ENCODE measurements at regions not wholly inside any gene's neighbourhood (a gene's known extent, or its start where the extent isn't known, plus 50 kb on each side); places are given as distances from the start of the nearest gene placed in this dataset.

- 64 to 68% methylated on average over 2 of the region's 2 CpGs for WGBS, 2 donors (ENCODE audit: low coverage in 1 of 2)
- no peak overlapping the region for H3K4me3 ChIP-seq
- TF ChIP-seq CTCF (IDR thresholded peaks at IDR 0.05): no peak
- TF ChIP-seq POLR2AphosphoS5 (IDR thresholded peaks at IDR 0.05): no peak
- no peak for TF ChIP-seq POLR2A (IDR thresholded peaks at IDR 0.05)
- no peak for TF ChIP-seq EP300 (IDR thresholded peaks at IDR 0.05)
- no peaks in the 10 kb centered on the region for H3K9me3 ChIP-seq
- H3K27me3 ChIP-seq: no peaks in the 10 kb centered on the region
- ATAC-seq: no peak
- H3K36me3 ChIP-seq: no peaks in the 10 kb centered on the region
- no peak overlapping the region for H3K27ac ChIP-seq
- H3K4me1 ChIP-seq: no peaks in the 10 kb centered on the region
Observed at GRCh38 chr1:87888446-87888845, 559.8 kb downstream of the LMO4 start.

GRCh38 chr1:87894062-87894461 is 565.4 kb downstream of the LMO4 start:
- no peak for ATAC-seq
- no peak overlapping the region for H3K4me3 ChIP-seq
- WGBS, 2 donors (ENCODE audit: low coverage in 1 of 2): 83 to 100% methylated on average over 1 of the region's 1 CpG
- no peak overlapping the region for H3K27ac ChIP-seq
- H3K4me1 ChIP-seq: peaks cover 0 to 7% (median 0%) of the 10 kb centered on the region in 3 donors
- TF ChIP-seq CTCF (IDR thresholded peaks at IDR 0.05): no peak
- no peak for TF ChIP-seq POLR2A (IDR thresholded peaks at IDR 0.05)
- no peak for TF ChIP-seq POLR2AphosphoS5 (IDR thresholded peaks at IDR 0.05)
- no peak for TF ChIP-seq EP300 (IDR thresholded peaks at IDR 0.05)
- no peaks in the 10 kb centered on the region for H3K36me3 ChIP-seq
- H3K9me3 ChIP-seq: no peaks in the 10 kb centered on the region
- no peaks in the 10 kb centered on the region for H3K27me3 ChIP-seq

- no peak for ATAC-seq
- no peak overlapping the region for H3K27ac ChIP-seq
- H3K4me1 ChIP-seq: peaks cover 0 to 10% (median 0%) of the 10 kb centered on the region in 3 donors
- no peaks in the 10 kb centered on the region for H3K27me3 ChIP-seq
- H3K9me3 ChIP-seq: no peaks in the 10 kb centered on the region
- no peaks in the 10 kb centered on the region for H3K36me3 ChIP-seq
- no peak for TF ChIP-seq POLR2AphosphoS5 (IDR thresholded peaks at IDR 0.05)
- TF ChIP-seq POLR2A (IDR thresholded peaks at IDR 0.05): no peak
- no peak for TF ChIP-seq CTCF (IDR thresholded peaks at IDR 0.05)
- no peak for TF ChIP-seq EP300 (IDR thresholded peaks at IDR 0.05)
- WGBS, 2 donors (ENCODE audit: low coverage in 1 of 2): 36 to 58% methylated on average over 1 of the region's 1 CpG
- H3K4me3 ChIP-seq: no peak overlapping the region
Observed at GRCh38 chr1:87897481-87897880, 568.8 kb downstream of the LMO4 start.

- no peaks in the 10 kb centered on the region for H3K27me3 ChIP-seq
- TF ChIP-seq CTCF (IDR thresholded peaks at IDR 0.05): no peak
- TF ChIP-seq EP300 (IDR thresholded peaks at IDR 0.05): no peak
- no peak for TF ChIP-seq POLR2AphosphoS5 (IDR thresholded peaks at IDR 0.05)
- TF ChIP-seq POLR2A (IDR thresholded peaks at IDR 0.05): no peak
- H3K36me3 ChIP-seq: no peaks in the 10 kb centered on the region
- no peak overlapping the region for H3K27ac ChIP-seq
- H3K4me3 ChIP-seq: no peak overlapping the region
- H3K4me1 ChIP-seq: peaks cover 0 to 19% (median 6%) of the 10 kb centered on the region in 3 donors
- 16 to 55% methylated on average over 4 of the region's 4 CpGs for WGBS, 2 donors (ENCODE audit: low coverage in 1 of 2)
- ATAC-seq: no peak
- no peaks in the 10 kb centered on the region for H3K9me3 ChIP-seq
Observed at GRCh38 chr1:87898431-87898830, 569.8 kb downstream of the LMO4 start.

GRCh38 chr1:87899017-87899416 is 570.3 kb downstream of the LMO4 start:
- Histone ChIP-seq H3K27ac (no peak overlapping the region), H3K27me3 (no peaks in the 10 kb centered on the region), H3K9me3 (no peaks in the 10 kb centered on the region), H3K4me3 (no peak overlapping the region), H3K36me3 (no peaks in the 10 kb centered on the region), H3K4me1 (peaks cover 0 to 19% (median 6%) of the 10 kb centered on the region in 3 donors)
- no peak for ATAC-seq
- TF ChIP-seq POLR2A (IDR thresholded peaks at IDR 0.05) (no peak), POLR2AphosphoS5 (IDR thresholded peaks at IDR 0.05) (no peak), EP300 (IDR thresholded peaks at IDR 0.05) (no peak), CTCF (IDR thresholded peaks at IDR 0.05) (no peak)
- WGBS, 2 donors (ENCODE audit: low coverage in 1 of 2): 39 to 56% methylated on average over 2 of the region's 2 CpGs
